ENCODE measurements at regions not wholly inside any gene's neighbourhood (a gene's known extent, or its start where the extent isn't known, plus 50 kb on each side); places are given as distances from the start of the nearest gene placed in this dataset.
A peak's percentile ranks its signal among the peaks of the same experiment; 100 is the strongest.

GRCh38 chr3:88596451-88596850 lies 446.7 kb downstream of the C3orf38 start:
- no peak for TF ChIP-seq CTCF (IDR thresholded peaks at IDR 0.05; ENCODE audit: borderline replicate concordance, extremely low read depth, insufficient read depth)
- intact Hi-C loops (cut with DNase I): no loop called here
- no peaks in the 10 kb centered on the region for H3K36me3 ChIP-seq (ENCODE audit: control insufficient read depth in 2 of 3, insufficient read depth in 3 of 3, low read length in 3 of 3)

GRCh38 chr3:88610820-88611219 lies 461.1 kb downstream of the C3orf38 start:
- DNase-seq (no peak), FAIRE-seq (no peak)
- Histone ChIP-seq H3K4me1 (ENCODE audit: control insufficient read depth in 2 of 3, insufficient read depth in 2 of 3, low read depth in 1 of 3, low read length in 3 of 3) (no peaks in the 10 kb centered on the region), H3K9ac (ENCODE audit: low read length in 3 of 3) (no peak overlapping the region), H3K36me3 (ENCODE audit: control insufficient read depth in 2 of 3, insufficient read depth in 3 of 3, low read length in 3 of 3) (no peaks in the 10 kb centered on the region), H3K9me3 (ENCODE audit: control insufficient read depth in 2 of 3, insufficient read depth in 1 of 3, low read length in 3 of 3) (no peaks in the 10 kb centered on the region), H3K27me3 (ENCODE audit: control insufficient read depth, insufficient read depth, low read length) (no peaks in the 10 kb centered on the region), H3K27ac (ENCODE audit: low read depth in 2 of 2, low read length in 2 of 2) (no peak overlapping the region), H3K4me3 (ENCODE audit: low read length in 3 of 3) (no peak overlapping the region)
- TF ChIP-seq CTCF (IDR thresholded peaks at IDR 0.05; ENCODE audit: borderline replicate concordance, extremely low read depth, insufficient read depth): no peak
- intact Hi-C loops (cut with DNase I): no loop called here

More at GRCh38 chr3:88596451-88596850, 446.7 kb downstream of the C3orf38 start:
- DNase-seq (no peak), FAIRE-seq (no peak)
- no peaks in the 10 kb centered on the region for H3K27me3 ChIP-seq (ENCODE audit: control insufficient read depth, insufficient read depth, low read length)
- no peaks in the 10 kb centered on the region for H3K9me3 ChIP-seq (ENCODE audit: control insufficient read depth in 2 of 3, insufficient read depth in 1 of 3, low read length in 3 of 3)
- no peak overlapping the region for H3K9ac ChIP-seq (ENCODE audit: low read length in 3 of 3)
- H3K4me1 ChIP-seq (ENCODE audit: control insufficient read depth in 2 of 3, insufficient read depth in 2 of 3, low read depth in 1 of 3, low read length in 3 of 3): no peaks in the 10 kb centered on the region
- H3K4me3 ChIP-seq (ENCODE audit: low read length in 3 of 3): no peak overlapping the region
- no peak overlapping the region for H3K27ac ChIP-seq (ENCODE audit: low read depth in 2 of 2, low read length in 2 of 2)

- H3K4me1 ChIP-seq (ENCODE audit: control insufficient read depth in 2 of 3, insufficient read depth in 2 of 3, low read depth in 1 of 3, low read length in 3 of 3): no peaks in the 10 kb centered on the region
- H3K36me3 ChIP-seq (ENCODE audit: control insufficient read depth in 2 of 3, insufficient read depth in 3 of 3, low read length in 3 of 3): no peaks in the 10 kb centered on the region
- intact Hi-C loops (cut with DNase I): no loop called here
- DNase-seq (no peak), FAIRE-seq (no peak)
- H3K27ac ChIP-seq (ENCODE audit: low read depth in 2 of 2, low read length in 2 of 2): no peak overlapping the region
- no peak overlapping the region for H3K9ac ChIP-seq (ENCODE audit: low read length in 3 of 3)
- no peaks in the 10 kb centered on the region for H3K27me3 ChIP-seq (ENCODE audit: control insufficient read depth, insufficient read depth, low read length)
- no peak overlapping the region for H3K4me3 ChIP-seq (ENCODE audit: low read length in 3 of 3)
- TF ChIP-seq CTCF (IDR thresholded peaks at IDR 0.05; ENCODE audit: borderline replicate concordance, extremely low read depth, insufficient read depth): no peak
- H3K9me3 ChIP-seq (ENCODE audit: control insufficient read depth in 2 of 3, insufficient read depth in 1 of 3, low read length in 3 of 3): no peaks in the 10 kb centered on the region
These were observed 462.1 kb downstream of the C3orf38 start for GRCh38 chr3:88611826-88612326.

- Histone ChIP-seq H3K27me3 (ENCODE audit: control insufficient read depth, insufficient read depth, low read length) (no peaks in the 10 kb centered on the region), H3K9ac (ENCODE audit: low read length in 3 of 3) (no peak overlapping the region), H3K36me3 (ENCODE audit: control insufficient read depth in 2 of 3, insufficient read depth in 3 of 3, low read length in 3 of 3) (no peaks in the 10 kb centered on the region), H3K4me1 (ENCODE audit: control insufficient read depth in 2 of 3, insufficient read depth in 2 of 3, low read depth in 1 of 3, low read length in 3 of 3) (no peaks in the 10 kb centered on the region), H3K27ac (ENCODE audit: low read depth in 2 of 2, low read length in 2 of 2) (no peak overlapping the region), H3K9me3 (ENCODE audit: control insufficient read depth in 2 of 3, insufficient read depth in 1 of 3, low read length in 3 of 3) (no peaks in the 10 kb centered on the region), H3K4me3 (ENCODE audit: low read length in 3 of 3) (no peak overlapping the region)
- TF ChIP-seq CTCF (IDR thresholded peaks at IDR 0.05; ENCODE audit: borderline replicate concordance, extremely low read depth, insufficient read depth): no peak
- FAIRE-seq: no peak
- intact Hi-C loops (cut with DNase I): no loop called here
- DNase-seq: peak in 2 of 5 donors; percentile 4 to 20
These were observed 466.7 kb downstream of the C3orf38 start for GRCh38 chr3:88616413-88616812.
